ENCODE measurements at regions not wholly inside any gene's neighbourhood (a gene's known extent, or its start where the extent isn't known, plus 50 kb on each side); places are given as distances from the start of the nearest gene placed in this dataset.
A peak's percentile ranks its signal among the peaks of the same experiment; 100 is the strongest.

DNA sequence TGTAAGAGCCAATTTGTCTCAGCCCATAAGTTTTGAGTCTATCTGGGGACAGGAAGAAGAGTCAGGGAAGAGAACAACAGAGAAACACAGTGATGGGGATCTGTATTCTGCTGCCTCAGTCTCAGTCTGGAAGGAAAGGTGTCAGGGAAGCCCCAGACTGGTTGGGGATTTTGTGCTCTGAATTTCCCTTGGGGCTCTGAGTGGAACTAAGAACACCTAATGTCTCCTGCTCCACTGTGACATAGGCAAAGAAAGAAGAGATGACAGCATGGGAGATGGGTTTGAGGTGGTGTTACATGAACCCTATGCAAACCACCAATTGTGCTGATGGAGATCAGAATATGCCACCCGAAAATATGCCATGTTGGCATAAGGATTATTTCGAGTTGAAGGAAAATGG is 139.5 kb upstream of the MYLIP start:
- Histone ChIP-seq H3K9me3 (ENCODE audit: control insufficient read depth in 2 of 3, insufficient read depth in 1 of 3, low read length in 3 of 3) (no peaks in the 10 kb centered on the region), H3K9ac (ENCODE audit: low read length in 3 of 3) (no peak overlapping the region), H3K36me3 (ENCODE audit: control insufficient read depth in 2 of 3, insufficient read depth in 3 of 3, low read length in 3 of 3) (no peaks in the 10 kb centered on the region), H3K27me3 (ENCODE audit: control insufficient read depth, insufficient read depth, low read length) (no peaks in the 10 kb centered on the region), H3K4me3 (ENCODE audit: low read length in 3 of 3) (no peak overlapping the region), H3K27ac (ENCODE audit: low read depth in 2 of 2, low read length in 2 of 2) (no peak overlapping the region), H3K4me1 (ENCODE audit: control insufficient read depth in 2 of 3, insufficient read depth in 2 of 3, low read depth in 1 of 3, low read length in 3 of 3) (no peaks in the 10 kb centered on the region)
- FAIRE-seq (no peak), DNase-seq (no peak)
- intact Hi-C loops (cut with DNase I), result no loop called here
- TF ChIP-seq, protein P1, sequence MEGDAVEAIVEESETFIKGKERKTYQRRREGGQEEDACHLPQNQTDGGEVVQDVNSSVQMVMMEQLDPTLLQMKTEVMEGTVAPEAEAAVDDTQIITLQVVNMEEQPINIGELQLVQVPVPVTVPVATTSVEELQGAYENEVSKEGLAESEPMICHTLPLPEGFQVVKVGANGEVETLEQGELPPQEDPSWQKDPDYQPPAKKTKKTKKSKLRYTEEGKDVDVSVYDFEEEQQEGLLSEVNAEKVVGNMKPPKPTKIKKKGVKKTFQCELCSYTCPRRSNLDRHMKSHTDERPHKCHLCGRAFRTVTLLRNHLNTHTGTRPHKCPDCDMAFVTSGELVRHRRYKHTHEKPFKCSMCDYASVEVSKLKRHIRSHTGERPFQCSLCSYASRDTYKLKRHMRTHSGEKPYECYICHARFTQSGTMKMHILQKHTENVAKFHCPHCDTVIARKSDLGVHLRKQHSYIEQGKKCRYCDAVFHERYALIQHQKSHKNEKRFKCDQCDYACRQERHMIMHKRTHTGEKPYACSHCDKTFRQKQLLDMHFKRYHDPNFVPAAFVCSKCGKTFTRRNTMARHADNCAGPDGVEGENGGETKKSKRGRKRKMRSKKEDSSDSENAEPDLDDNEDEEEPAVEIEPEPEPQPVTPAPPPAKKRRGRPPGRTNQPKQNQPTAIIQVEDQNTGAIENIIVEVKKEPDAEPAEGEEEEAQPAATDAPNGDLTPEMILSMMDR (IDR thresholded peaks at IDR 0.05; ENCODE audit: borderline replicate concordance, extremely low read depth, insufficient read depth), result no peak

DNA sequence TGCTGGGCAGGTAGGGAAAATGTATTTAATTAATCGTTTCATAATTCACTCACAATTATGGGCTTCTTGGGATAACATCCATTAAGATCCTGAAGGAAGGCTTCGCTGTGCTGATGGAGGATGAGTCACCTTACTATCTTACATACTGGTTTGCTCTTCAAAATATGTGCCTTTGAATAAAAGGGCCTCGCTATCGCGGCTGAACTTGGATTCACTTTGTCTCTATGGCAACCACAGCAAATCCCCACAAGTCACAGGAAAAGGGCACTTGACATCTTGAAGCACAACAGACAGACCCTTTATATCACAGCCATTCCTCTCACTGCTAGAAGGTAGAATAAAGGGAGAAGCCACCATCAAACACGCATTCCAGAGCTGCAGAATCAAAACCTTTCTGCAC is 141.3 kb upstream of the MYLIP start:
- FAIRE-seq, result no peak

GRCh38 chr6:15986027-15986629 is 142.8 kb upstream of the MYLIP start:
- Histone ChIP-seq H3K4me3 (ENCODE audit: low read length in 3 of 3) (no peak overlapping the region), H3K36me3 (ENCODE audit: control insufficient read depth in 2 of 3, insufficient read depth in 3 of 3, low read length in 3 of 3) (no peaks in the 10 kb centered on the region), H3K27me3 (ENCODE audit: control insufficient read depth, insufficient read depth, low read length) (no peaks in the 10 kb centered on the region), H3K4me1 (ENCODE audit: control insufficient read depth in 2 of 3, insufficient read depth in 2 of 3, low read depth in 1 of 3, low read length in 3 of 3) (no peaks in the 10 kb centered on the region), H3K9me3 (ENCODE audit: control insufficient read depth in 2 of 3, insufficient read depth in 1 of 3, low read length in 3 of 3) (no peaks in the 10 kb centered on the region), H3K27ac (ENCODE audit: low read depth in 2 of 2, low read length in 2 of 2) (peak overlapping the region in 1 of 2 donors; percentile 6), H3K9ac (ENCODE audit: low read length in 3 of 3) (no peak overlapping the region)
- FAIRE-seq (no peak), DNase-seq (no peak)
- intact Hi-C loops (cut with DNase I), result no loop called here
- TF ChIP-seq, protein P1 (IDR thresholded peaks at IDR 0.05; ENCODE audit: borderline replicate concordance, extremely low read depth, insufficient read depth), result no peak

More for the DNA sequence above, 141.3 kb upstream of the MYLIP start:
- TF ChIP-seq, protein P1 (IDR thresholded peaks at IDR 0.05; ENCODE audit: borderline replicate concordance, extremely low read depth, insufficient read depth), result no peak
- Histone ChIP-seq H3K9ac (ENCODE audit: low read length in 3 of 3) (no peak overlapping the region), H3K9me3 (ENCODE audit: control insufficient read depth in 2 of 3, insufficient read depth in 1 of 3, low read length in 3 of 3) (no peaks in the 10 kb centered on the region), H3K27ac (ENCODE audit: low read depth in 2 of 2, low read length in 2 of 2) (no peak overlapping the region), H3K36me3 (ENCODE audit: control insufficient read depth in 2 of 3, insufficient read depth in 3 of 3, low read length in 3 of 3) (no peaks in the 10 kb centered on the region), H3K4me1 (ENCODE audit: control insufficient read depth in 2 of 3, insufficient read depth in 2 of 3, low read depth in 1 of 3, low read length in 3 of 3) (no peaks in the 10 kb centered on the region), H3K4me3 (ENCODE audit: low read length in 3 of 3) (no peak overlapping the region), H3K27me3 (ENCODE audit: control insufficient read depth, insufficient read depth, low read length) (no peaks in the 10 kb centered on the region)
- DNase-seq, result peak in 3 of 5 donors; percentile 6 to 33 (median 28)
- intact Hi-C loops (cut with DNase I), result no loop called here

All from kidney (tissue), 13 donors.